ENCODE measurements at regions not wholly inside any gene's neighbourhood (a gene's known extent, or its start where the extent isn't known, plus 50 kb on each side); places are given as distances from the start of the nearest gene placed in this dataset.

- POLR2A ChIA-PET: no interaction called here
- H3K36me3 ChIP-seq (ENCODE audit: insufficient read depth, low read length): no peaks in the 10 kb centered on the region
Observed at GRCh38 chr4:4599481-4600275, 57.8 kb upstream of the STX18 start.

GRCh38 chr4:4598851-4599411 is 57.1 kb upstream of the STX18 start:
- no peaks in the 10 kb centered on the region for H3K27me3 Mint-ChIP-seq
- no peaks in the 10 kb centered on the region for H3K4me1 Mint-ChIP-seq
- H3K27ac Mint-ChIP-seq: no peak overlapping the region
- CTCF ChIA-PET: no interaction called here
- H3K27ac ChIP-seq (ENCODE audit: low read depth, low read length): no peak overlapping the region
- peaks cover 3% of the 10 kb centered on the region for H3K9me3 ChIP-seq (ENCODE audit: low read length)
- POLR2A ChIA-PET: no interaction called here
- H3K9me3 Mint-ChIP-seq: peaks cover 7 to 16% (median 15%) of the 10 kb centered on the region in 5 donors
- H3K36me3 Mint-ChIP-seq: peaks cover 15 to 31% (median 20%) of the 10 kb centered on the region in 3 donors
- no peaks in the 10 kb centered on the region for H3K4me1 ChIP-seq (ENCODE audit: insufficient read depth, low read length)
- H3K36me3 ChIP-seq (ENCODE audit: insufficient read depth, low read length): no peaks in the 10 kb centered on the region
- H3K4me3 ChIP-seq (ENCODE audit: low read length): no peak overlapping the region
- H3K4me3 Mint-ChIP-seq: no peak overlapping the region
- no peaks in the 10 kb centered on the region for H3K27me3 ChIP-seq (ENCODE audit: insufficient read depth, low read length, poor library complexity, severe bottlenecking)
- no peak for DNase-seq

More at GRCh38 chr4:4599481-4600275, 57.8 kb upstream of the STX18 start:
- CTCF ChIA-PET: no interaction called here
- Histone ChIP-seq H3K27ac (ENCODE audit: low read depth, low read length) (no peak overlapping the region), H3K4me3 (ENCODE audit: low read length) (no peak overlapping the region), H3K9me3 (ENCODE audit: low read length) (peaks cover 3% of the 10 kb centered on the region), H3K4me1 (ENCODE audit: insufficient read depth, low read length) (no peaks in the 10 kb centered on the region), H3K27me3 (ENCODE audit: insufficient read depth, low read length, poor library complexity, severe bottlenecking) (no peaks in the 10 kb centered on the region)
- H3K4me3 Mint-ChIP-seq: no peak overlapping the region
- H3K27me3 Mint-ChIP-seq: no peaks in the 10 kb centered on the region
- no peak overlapping the region for H3K27ac Mint-ChIP-seq
- DNase-seq: no peak
- H3K9me3 Mint-ChIP-seq: peaks cover 7 to 13% (median 11%) of the 10 kb centered on the region in 5 donors
- no peaks in the 10 kb centered on the region for H3K4me1 Mint-ChIP-seq
- H3K36me3 Mint-ChIP-seq: peaks cover 15 to 27% (median 19%) of the 10 kb centered on the region in 3 donors

- ChIA-PET POLR2A (no interaction called here), CTCF (no interaction called here)
- Mint-ChIP-seq H3K36me3 (peaks cover 18 to 50% (median 21%) of the 10 kb centered on the region in 3 donors), H3K27ac (peak overlapping the region in 1 of 8 donors; percentile 69), H3K4me3 (no peak overlapping the region), H3K27me3 (no peaks in the 10 kb centered on the region), H3K9me3 (peaks cover 7 to 20% (median 16%) of the 10 kb centered on the region in 5 donors), H3K4me1 (no peaks in the 10 kb centered on the region)
- Histone ChIP-seq H3K4me1 (ENCODE audit: insufficient read depth, low read length) (no peaks in the 10 kb centered on the region), H3K9me3 (ENCODE audit: low read length) (peaks cover 3% of the 10 kb centered on the region), H3K36me3 (ENCODE audit: insufficient read depth, low read length) (no peaks in the 10 kb centered on the region), H3K27ac (ENCODE audit: low read depth, low read length) (no peak overlapping the region), H3K4me3 (ENCODE audit: low read length) (no peak overlapping the region), H3K27me3 (ENCODE audit: insufficient read depth, low read length, poor library complexity, severe bottlenecking) (no peaks in the 10 kb centered on the region)
- no peak for DNase-seq
Observed at GRCh38 chr4:4596720-4597119, 54.9 kb upstream of the STX18 start.

DNA sequence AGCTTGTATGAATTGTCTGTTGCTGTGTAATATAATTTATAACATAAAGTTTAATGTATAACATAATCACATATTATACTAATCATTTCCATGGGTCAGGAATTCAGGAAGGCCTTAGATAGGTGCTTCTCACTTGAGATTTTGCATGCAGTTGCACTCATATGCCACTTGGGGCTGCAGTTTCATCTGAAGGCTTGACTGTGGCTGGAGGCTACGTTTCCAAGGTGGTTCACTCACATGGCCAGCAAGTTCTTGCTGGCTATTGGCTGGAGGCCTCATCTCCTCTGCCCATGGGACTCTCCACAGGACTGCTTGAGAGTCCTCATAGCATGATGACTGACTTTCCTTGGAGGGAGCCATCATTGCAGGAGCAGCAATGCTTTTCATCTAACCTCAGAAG is 53.4 kb upstream of the STX18 start:
- Histone ChIP-seq H3K27ac (ENCODE audit: low read depth, low read length) (no peak overlapping the region), H3K27me3 (ENCODE audit: insufficient read depth, low read length, poor library complexity, severe bottlenecking) (no peaks in the 10 kb centered on the region), H3K4me1 (ENCODE audit: insufficient read depth, low read length) (no peaks in the 10 kb centered on the region), H3K36me3 (ENCODE audit: insufficient read depth, low read length) (no peaks in the 10 kb centered on the region), H3K4me3 (ENCODE audit: low read length) (no peak overlapping the region), H3K9me3 (ENCODE audit: low read length) (peaks cover 3% of the 10 kb centered on the region)
- ChIA-PET CTCF (no interaction called here), POLR2A (no interaction called here)
- Mint-ChIP-seq H3K9me3 (peaks cover 7 to 20% (median 16%) of the 10 kb centered on the region in 5 donors), H3K27me3 (no peaks in the 10 kb centered on the region), H3K27ac (no peak overlapping the region), H3K36me3 (peaks cover 19 to 62% (median 21%) of the 10 kb centered on the region in 3 donors), H3K4me3 (no peak overlapping the region), H3K4me1 (no peaks in the 10 kb centered on the region)
- DNase-seq: no peak

- Histone ChIP-seq H3K9me3 (ENCODE audit: low read length) (peaks cover 3% of the 10 kb centered on the region), H3K27ac (ENCODE audit: low read depth, low read length) (no peak overlapping the region), H3K4me1 (ENCODE audit: insufficient read depth, low read length) (no peaks in the 10 kb centered on the region), H3K36me3 (ENCODE audit: insufficient read depth, low read length) (no peaks in the 10 kb centered on the region), H3K27me3 (ENCODE audit: insufficient read depth, low read length, poor library complexity, severe bottlenecking) (no peaks in the 10 kb centered on the region), H3K4me3 (ENCODE audit: low read length) (no peak overlapping the region)
- Mint-ChIP-seq H3K4me1 (no peaks in the 10 kb centered on the region), H3K36me3 (peaks cover 19 to 59% (median 21%) of the 10 kb centered on the region in 3 donors), H3K4me3 (no peak overlapping the region), H3K9me3 (peaks cover 7 to 20% (median 16%) of the 10 kb centered on the region in 5 donors), H3K27me3 (no peaks in the 10 kb centered on the region), H3K27ac (no peak overlapping the region)
- CTCF ChIA-PET: no interaction called here
- DNase-seq: no peak
- POLR2A ChIA-PET: no interaction called here
Observed at GRCh38 chr4:4594285-4594920, 52.6 kb upstream of the STX18 start.

GRCh38 chr4:4593596-4594284 is 51.9 kb upstream of the STX18 start:
- Mint-ChIP-seq H3K27me3 (no peaks in the 10 kb centered on the region), H3K9me3 (peaks cover 7 to 20% (median 16%) of the 10 kb centered on the region in 5 donors), H3K4me1 (no peaks in the 10 kb centered on the region), H3K27ac (no peak overlapping the region), H3K36me3 (peaks cover 19 to 62% (median 21%) of the 10 kb centered on the region in 3 donors), H3K4me3 (no peak overlapping the region)
- Histone ChIP-seq H3K4me1 (ENCODE audit: insufficient read depth, low read length) (no peaks in the 10 kb centered on the region), H3K27me3 (ENCODE audit: insufficient read depth, low read length, poor library complexity, severe bottlenecking) (no peaks in the 10 kb centered on the region), H3K4me3 (ENCODE audit: low read length) (no peak overlapping the region), H3K9me3 (ENCODE audit: low read length) (peaks cover 3% of the 10 kb centered on the region), H3K27ac (ENCODE audit: low read depth, low read length) (no peak overlapping the region), H3K36me3 (ENCODE audit: insufficient read depth, low read length) (no peaks in the 10 kb centered on the region)
- DNase-seq: no peak
- POLR2A ChIA-PET: no interaction called here
- CTCF ChIA-PET: no interaction called here

DNA sequence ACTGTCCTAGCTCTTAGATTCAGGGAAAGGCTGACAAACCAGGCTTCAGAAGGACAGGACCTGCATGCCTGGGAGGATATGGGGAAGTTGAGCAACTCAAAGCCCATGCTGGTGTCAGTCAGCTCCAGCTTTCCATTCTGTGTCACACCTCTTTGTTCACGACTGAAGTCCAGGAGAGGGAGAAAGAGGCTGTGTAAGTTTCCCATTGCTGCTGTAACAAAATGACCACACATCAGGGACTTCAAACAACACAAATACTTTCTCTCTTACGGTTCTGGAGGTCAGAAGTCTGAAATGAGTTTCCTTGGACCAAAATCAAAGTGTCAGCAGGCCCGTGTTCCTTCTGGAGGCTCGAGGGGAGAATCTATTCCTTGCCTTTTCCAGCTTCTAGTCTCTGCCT is 50.6 kb upstream of the STX18 start:
- H3K4me3 ChIP-seq (ENCODE audit: low read length): no peak overlapping the region
- Mint-ChIP-seq H3K4me3 (no peak overlapping the region), H3K27me3 (no peaks in the 10 kb centered on the region), H3K4me1 (no peaks in the 10 kb centered on the region), H3K36me3 (peaks cover 19 to 62% (median 20%) of the 10 kb centered on the region in 3 donors), H3K9me3 (peaks cover 7 to 20% (median 16%) of the 10 kb centered on the region in 5 donors), H3K27ac (no peak overlapping the region)
- H3K9me3 ChIP-seq (ENCODE audit: low read length): peaks cover 3% of the 10 kb centered on the region
- no peak overlapping the region for H3K27ac ChIP-seq (ENCODE audit: low read depth, low read length)
- DNase-seq: no peak
- ChIA-PET POLR2A (no interaction called here), CTCF (no interaction called here)
- no peaks in the 10 kb centered on the region for H3K27me3 ChIP-seq (ENCODE audit: insufficient read depth, low read length, poor library complexity, severe bottlenecking)
- no peaks in the 10 kb centered on the region for H3K4me1 ChIP-seq (ENCODE audit: insufficient read depth, low read length)
- no peaks in the 10 kb centered on the region for H3K36me3 ChIP-seq (ENCODE audit: insufficient read depth, low read length)

Measured in CD8-positive, alpha-beta memory T cell (primary cell).